Cardiac fibroblast (primary cell): ENCODE measurements at regions not wholly inside any gene's neighbourhood (a gene's known extent, or its start where the extent isn't known, plus 50 kb on each side); places are given as distances from the start of the nearest gene placed in this dataset.
"Not testable (repeated sequence)": the region's sequence is repeated elsewhere in the genome, so short reads cannot be mapped to it uniquely, and the experiment has no call there.

Source experiments
- DNase-seq, 2 donors: peaks; one replicate each; pipeline versions ENCODE4 v3.0.0 to v3.0.0-alpha.2; 2010; ENCODE audit warnings: low read depth in 2 of 2
- H3K4me3 ChIP-seq, 2 donors: replicated peaks in 1 of 2; 1 replicate in 1 of 2; 2 replicates in 1 of 2; pipeline ENCODE4 v1.5.1; 2011; ENCODE audit warnings: low read depth in 2 of 2, low read length in 2 of 2, mild to moderate bottlenecking in 2 of 2, moderate library complexity in 1 of 2
- CTCF ChIP-seq: IDR thresholded peaks from one replicate; pipeline ENCODE4 v1.5.1; 2011; ENCODE audit warnings: low read depth, mild to moderate bottlenecking, low read length, inconsistent platforms

DNA sequence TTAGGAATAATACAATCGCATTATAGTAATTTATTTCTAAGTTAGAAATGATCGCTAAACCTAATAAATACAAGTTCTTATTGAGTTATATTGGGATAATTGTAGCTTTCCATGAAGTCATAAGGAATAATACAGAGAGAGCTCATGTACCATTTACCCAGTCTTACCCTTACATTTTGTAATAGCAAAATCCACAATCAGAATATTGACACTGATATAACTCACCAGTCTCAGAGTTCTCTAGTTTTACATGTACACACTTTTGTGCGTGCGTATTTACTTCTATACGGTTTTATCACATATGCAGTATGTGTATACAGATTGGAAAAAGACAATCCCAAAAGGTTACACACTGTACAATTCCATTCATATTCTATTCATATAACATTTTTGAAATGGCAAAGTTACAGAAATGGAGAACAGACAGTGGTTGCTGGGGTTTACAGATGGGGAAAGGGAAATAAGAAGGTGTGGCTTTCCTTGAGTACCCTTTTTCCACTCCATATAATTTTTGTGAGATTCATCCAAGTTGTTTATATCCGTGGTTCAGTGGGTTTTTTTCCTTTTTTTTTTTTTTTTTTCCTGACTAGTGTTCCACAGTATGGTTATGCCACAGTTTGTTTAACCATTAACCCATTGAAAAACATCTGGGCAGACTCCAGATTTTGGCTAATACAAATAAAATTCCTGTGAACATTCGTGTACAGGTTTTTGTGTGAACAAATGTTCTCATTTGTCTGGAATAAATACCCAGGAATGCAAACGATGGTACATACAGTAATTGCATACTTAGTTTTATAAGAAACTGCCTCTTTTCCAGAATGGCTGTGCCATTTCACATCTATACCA is 117.2 kb downstream of the HNMT start:
- TF ChIP-seq CTCF: no peak
- H3K4me3 ChIP-seq: no peak overlapping the region
- DNase-seq: no peak

DNA sequence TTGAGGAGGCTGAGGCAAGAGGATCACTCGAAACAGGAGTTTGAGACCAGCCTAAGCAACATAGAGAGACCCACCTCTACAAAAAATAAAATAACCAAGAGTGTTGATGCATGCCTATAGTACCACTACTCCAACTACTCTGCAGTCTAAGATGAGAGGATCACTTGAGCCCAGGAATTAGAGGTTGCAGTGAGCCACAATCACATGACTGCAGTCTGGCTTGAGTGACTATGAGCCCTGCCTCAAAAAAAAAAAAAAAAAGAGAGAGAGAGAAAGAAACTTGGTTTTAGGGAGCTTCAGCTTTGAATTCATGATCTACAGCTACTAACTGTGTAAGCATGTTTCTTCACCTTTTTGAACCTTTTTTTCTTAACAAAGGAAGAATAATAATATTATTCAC is 119.9 kb downstream of the HNMT start:
- TF ChIP-seq CTCF: no peak
- DNase-seq: no peak
- H3K4me3 ChIP-seq: no peak overlapping the region

GRCh38 chr2:138085441-138085840 is 121.2 kb downstream of the HNMT start:
- H3K4me3 ChIP-seq: not testable (repeated sequence)
- peak; percentile 53 to 58 for DNase-seq

DNA sequence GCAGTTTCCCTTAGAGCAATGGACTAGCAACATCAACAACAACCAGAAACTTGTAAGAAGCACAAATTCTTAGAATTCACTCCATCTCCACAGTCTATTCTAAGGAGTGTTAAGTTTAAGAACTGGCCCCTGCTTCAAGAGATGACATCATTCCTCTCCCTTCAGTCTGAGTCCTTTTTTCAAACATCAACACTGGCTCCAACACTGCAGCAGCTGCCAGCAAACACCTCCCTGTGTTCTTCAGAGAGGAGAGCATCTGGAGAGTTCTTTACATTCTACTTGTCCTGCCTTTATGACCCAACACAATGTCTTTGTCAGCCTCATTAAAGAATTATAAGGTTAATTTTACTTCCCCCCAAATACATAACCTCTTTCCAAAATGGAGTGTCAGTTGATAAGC is 122.3 kb downstream of the HNMT start:
- peak; percentile 46 to 51 for DNase-seq
- no peak for TF ChIP-seq CTCF

DNA sequence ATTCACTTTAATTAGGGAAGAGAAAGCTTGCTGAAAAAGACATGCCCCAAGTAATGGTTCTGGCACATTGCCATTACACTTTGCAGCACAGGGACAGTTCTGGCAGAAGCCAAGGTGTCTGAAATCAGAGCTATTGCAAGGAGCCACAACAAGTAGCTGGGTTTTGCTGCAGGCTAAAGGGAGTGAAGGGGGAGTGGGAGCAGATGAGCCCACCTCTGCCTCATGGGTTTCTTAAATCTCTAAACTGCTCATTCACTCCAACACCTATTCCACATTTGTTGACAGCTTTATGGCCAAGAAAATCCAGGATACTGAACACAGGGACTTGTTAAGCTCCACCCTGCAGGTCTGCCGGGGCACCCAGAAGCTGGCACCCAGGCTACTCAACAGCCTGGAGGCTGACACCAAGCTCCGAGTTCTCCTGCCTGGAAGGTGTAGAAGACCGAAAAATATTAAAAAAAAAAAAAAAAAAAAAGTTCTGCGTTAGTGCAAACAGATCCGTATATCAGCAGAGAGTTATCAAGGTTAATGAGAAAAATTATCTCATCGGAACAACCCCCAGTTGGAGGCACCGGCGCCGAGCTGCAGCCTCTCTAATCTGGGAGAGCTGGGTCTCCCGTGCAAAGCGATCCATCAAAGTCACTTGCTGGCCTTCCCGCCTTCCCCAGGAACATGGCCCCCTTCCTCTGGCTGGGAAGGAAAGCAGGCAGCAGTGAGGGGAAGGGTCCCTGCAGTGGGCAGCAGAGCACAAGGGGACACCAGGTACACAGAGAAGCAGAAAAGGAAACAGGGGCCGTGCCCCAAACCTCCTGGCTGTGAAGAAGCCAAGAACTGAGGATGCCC is 123.7 kb downstream of the HNMT start:
- TF ChIP-seq CTCF: no peak
- no peak for DNase-seq
- no peak overlapping the region for H3K4me3 ChIP-seq

More for the DNA sequence above, 122.3 kb downstream of the HNMT start:
- no peak overlapping the region for H3K4me3 ChIP-seq

DNA sequence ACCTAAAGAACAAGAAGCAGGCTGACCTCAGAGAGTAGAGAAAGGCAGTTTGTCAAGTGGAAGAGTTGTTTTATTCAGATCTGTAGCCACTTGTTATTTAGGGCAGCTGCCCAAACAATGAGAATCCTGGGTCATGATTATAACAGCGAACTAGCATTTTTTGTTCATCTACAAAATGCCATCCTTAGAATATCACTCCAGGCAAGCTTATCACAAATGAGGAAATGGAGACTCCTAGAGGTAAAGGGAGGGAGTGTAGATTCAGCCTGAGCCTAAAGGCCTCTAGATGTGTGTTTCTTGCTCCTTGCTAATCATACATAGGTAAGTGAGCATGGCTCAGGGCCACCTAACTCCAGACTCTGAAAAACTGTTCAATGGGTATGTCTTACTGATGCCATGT is 126.1 kb downstream of the HNMT start:
- DNase-seq: peak; percentile 58 to 79
- no peak overlapping the region for H3K4me3 ChIP-seq
- peak; percentile 88 for TF ChIP-seq CTCF

DNA sequence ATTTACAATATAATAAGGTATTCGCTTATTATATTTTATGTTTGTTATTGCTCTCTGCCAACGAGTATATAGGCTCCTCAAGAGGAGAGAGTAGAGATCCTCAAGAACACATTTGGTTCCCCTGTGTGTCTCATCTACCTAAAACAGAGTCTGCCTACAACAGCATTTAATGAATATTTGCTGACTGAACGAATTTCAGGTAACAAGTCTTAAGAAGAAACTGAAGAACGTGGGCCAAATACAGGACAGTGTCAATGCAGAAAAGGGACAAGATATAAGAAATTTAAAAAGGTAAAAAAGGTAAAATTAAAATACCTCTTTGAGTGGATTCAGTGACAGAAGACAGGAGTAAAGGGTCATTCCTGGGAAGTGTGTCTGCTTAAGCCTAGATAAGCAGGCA is 129.2 kb downstream of the HNMT start:
- DNase-seq: no peak
- H3K4me3 ChIP-seq: no peak overlapping the region
- no peak for TF ChIP-seq CTCF
